ENCODE measurements at regions not wholly inside any gene's neighbourhood (a gene's known extent, or its start where the extent isn't known, plus 50 kb on each side); places are given as distances from the start of the nearest gene placed in this dataset.

- TF ChIP-seq, protein P1, sequence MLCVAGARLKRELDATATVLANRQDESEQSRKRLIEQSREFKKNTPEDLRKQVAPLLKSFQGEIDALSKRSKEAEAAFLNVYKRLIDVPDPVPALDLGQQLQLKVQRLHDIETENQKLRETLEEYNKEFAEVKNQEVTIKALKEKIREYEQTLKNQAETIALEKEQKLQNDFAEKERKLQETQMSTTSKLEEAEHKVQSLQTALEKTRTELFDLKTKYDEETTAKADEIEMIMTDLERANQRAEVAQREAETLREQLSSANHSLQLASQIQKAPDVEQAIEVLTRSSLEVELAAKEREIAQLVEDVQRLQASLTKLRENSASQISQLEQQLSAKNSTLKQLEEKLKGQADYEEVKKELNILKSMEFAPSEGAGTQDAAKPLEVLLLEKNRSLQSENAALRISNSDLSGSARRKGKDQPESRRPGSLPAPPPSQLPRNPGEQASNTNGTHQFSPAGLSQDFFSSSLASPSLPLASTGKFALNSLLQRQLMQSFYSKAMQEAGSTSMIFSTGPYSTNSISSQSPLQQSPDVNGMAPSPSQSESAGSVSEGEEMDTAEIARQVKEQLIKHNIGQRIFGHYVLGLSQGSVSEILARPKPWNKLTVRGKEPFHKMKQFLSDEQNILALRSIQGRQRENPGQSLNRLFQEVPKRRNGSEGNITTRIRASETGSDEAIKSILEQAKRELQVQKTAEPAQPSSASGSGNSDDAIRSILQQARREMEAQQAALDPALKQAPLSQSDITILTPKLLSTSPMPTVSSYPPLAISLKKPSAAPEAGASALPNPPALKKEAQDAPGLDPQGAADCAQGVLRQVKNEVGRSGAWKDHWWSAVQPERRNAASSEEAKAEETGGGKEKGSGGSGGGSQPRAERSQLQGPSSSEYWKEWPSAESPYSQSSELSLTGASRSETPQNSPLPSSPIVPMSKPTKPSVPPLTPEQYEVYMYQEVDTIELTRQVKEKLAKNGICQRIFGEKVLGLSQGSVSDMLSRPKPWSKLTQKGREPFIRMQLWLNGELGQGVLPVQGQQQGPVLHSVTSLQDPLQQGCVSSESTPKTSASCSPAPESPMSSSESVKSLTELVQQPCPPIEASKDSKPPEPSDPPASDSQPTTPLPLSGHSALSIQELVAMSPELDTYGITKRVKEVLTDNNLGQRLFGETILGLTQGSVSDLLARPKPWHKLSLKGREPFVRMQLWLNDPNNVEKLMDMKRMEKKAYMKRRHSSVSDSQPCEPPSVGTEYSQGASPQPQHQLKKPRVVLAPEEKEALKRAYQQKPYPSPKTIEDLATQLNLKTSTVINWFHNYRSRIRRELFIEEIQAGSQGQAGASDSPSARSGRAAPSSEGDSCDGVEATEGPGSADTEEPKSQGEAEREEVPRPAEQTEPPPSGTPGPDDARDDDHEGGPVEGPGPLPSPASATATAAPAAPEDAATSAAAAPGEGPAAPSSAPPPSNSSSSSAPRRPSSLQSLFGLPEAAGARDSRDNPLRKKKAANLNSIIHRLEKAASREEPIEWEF (IDR thresholded peaks at IDR 0.05; ENCODE audit: insufficient replicate concordance, low read depth, low read length), result no peak
- TF ChIP-seq, protein P2, sequence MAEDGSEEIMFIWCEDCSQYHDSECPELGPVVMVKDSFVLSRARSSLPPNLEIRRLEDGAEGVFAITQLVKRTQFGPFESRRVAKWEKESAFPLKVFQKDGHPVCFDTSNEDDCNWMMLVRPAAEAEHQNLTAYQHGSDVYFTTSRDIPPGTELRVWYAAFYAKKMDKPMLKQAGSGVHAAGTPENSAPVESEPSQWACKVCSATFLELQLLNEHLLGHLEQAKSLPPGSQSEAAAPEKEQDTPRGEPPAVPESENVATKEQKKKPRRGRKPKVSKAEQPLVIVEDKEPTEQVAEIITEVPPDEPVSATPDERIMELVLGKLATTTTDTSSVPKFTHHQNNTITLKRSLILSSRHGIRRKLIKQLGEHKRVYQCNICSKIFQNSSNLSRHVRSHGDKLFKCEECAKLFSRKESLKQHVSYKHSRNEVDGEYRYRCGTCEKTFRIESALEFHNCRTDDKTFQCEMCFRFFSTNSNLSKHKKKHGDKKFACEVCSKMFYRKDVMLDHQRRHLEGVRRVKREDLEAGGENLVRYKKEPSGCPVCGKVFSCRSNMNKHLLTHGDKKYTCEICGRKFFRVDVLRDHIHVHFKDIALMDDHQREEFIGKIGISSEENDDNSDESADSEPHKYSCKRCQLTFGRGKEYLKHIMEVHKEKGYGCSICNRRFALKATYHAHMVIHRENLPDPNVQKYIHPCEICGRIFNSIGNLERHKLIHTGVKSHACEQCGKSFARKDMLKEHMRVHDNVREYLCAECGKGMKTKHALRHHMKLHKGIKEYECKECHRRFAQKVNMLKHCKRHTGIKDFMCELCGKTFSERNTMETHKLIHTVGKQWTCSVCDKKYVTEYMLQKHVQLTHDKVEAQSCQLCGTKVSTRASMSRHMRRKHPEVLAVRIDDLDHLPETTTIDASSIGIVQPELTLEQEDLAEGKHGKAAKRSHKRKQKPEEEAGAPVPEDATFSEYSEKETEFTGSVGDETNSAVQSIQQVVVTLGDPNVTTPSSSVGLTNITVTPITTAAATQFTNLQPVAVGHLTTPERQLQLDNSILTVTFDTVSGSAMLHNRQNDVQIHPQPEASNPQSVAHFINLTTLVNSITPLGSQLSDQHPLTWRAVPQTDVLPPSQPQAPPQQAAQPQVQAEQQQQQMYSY (CRISPR knock-in tag; IDR thresholded peaks at IDR 0.05), result no peak
- peak; percentile 77 for TF ChIP-seq NFIC (IDR thresholded peaks at IDR 0.05; ENCODE audit: low read depth, low read length)
- peak; percentile 83 for TF ChIP-seq EED (IDR thresholded peaks at IDR 0.05; ENCODE audit: low read depth)
- TF ChIP-seq, protein P3, sequence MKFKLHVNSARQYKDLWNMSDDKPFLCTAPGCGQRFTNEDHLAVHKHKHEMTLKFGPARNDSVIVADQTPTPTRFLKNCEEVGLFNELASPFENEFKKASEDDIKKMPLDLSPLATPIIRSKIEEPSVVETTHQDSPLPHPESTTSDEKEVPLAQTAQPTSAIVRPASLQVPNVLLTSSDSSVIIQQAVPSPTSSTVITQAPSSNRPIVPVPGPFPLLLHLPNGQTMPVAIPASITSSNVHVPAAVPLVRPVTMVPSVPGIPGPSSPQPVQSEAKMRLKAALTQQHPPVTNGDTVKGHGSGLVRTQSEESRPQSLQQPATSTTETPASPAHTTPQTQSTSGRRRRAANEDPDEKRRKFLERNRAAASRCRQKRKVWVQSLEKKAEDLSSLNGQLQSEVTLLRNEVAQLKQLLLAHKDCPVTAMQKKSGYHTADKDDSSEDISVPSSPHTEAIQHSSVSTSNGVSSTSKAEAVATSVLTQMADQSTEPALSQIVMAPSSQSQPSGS (IDR thresholded peaks at IDR 0.05; ENCODE audit: low read length), result peak; percentile 52; the same call in 1 of the 2 replicates
- no peak for TF ChIP-seq EGR1 (IDR thresholded peaks at IDR 0.05; ENCODE audit: borderline replicate concordance in 1 of 2, low read depth in 2 of 2, low read length in 2 of 2)
- no peak for TF ChIP-seq NFYA (IDR thresholded peaks at IDR 0.05; ENCODE audit: borderline replicate concordance, low read depth, low read length)
- TF ChIP-seq POLR2A (IDR thresholded peaks at IDR 0.05; ENCODE audit: low read depth, low read length), result no peak
- TF ChIP-seq SREBF2 (IDR thresholded peaks at IDR 0.05; ENCODE audit: low read length), result no peak
- no peak for TF ChIP-seq BHLHE40 (IDR thresholded peaks at IDR 0.05; ENCODE audit: borderline replicate concordance in 1 of 2, low read depth in 2 of 2, low read length in 1 of 2)
- TF ChIP-seq CBX3 (IDR thresholded peaks at IDR 0.05; ENCODE audit: borderline replicate concordance, low read depth), result no peak
- no peak for TF ChIP-seq BCL3 (IDR thresholded peaks at IDR 0.05; ENCODE audit: borderline replicate concordance, insufficient read depth, low read depth, low read length, poor library complexity, severe bottlenecking)
- TF ChIP-seq GABPA (IDR thresholded peaks at IDR 0.05; ENCODE audit: low read depth), result no peak
- TF ChIP-seq SUZ12 (IDR thresholded peaks at IDR 0.05; ENCODE audit: unreplicated experiment), result no peak
- peak; percentile 49; the same call in 1 of the 2 replicates for TF ChIP-seq BCL11A (IDR thresholded peaks at IDR 0.05; ENCODE audit: low read depth, low read length)
- TF ChIP-seq TAF1 (IDR thresholded peaks at IDR 0.05; ENCODE audit: borderline replicate concordance, low read depth, low read length), result no peak
Observed at GRCh38 chr12:88388566-88389540, 191.4 kb downstream of the KITLG start (continued).
